H1 (cell line): ENCODE measurements at regions not wholly inside any gene's neighbourhood (a gene's known extent, or its start where the extent isn't known, plus 50 kb on each side); places are given as distances from the start of the nearest gene placed in this dataset.

Source experiments
- CTCF ChIA-PET: fragments of 300-600 bp; sonication (Branson Sonifier 250); formaldehyde crosslinking; loops from one replicate; lab custom pipeline; 2021; ENCODE audit not compliant: partially characterized antibody; lab: Charles Lee
- POLR2A ChIA-PET: fragments of 300-600 bp; sonication (Branson Sonifier 250); formaldehyde crosslinking; loops from one replicate; lab custom pipeline; 2021; ENCODE audit warnings: inconsistent platforms; ENCODE audit not compliant: partially characterized antibody; lab: Charles Lee
- DNase-seq, 2 experiments: peaks; one replicate each; pipeline versions ENCODE4 v3.0.0 to v3.0.0-alpha.2; 2010 to 2022; ENCODE audit warnings: low spot score in 2 of 2, low read depth in 1 of 2, mixed read lengths in 1 of 2
- FAIRE-seq: peaks from 2 replicates; lab custom pipeline; 2011; peaks lifted over from hg19 to GRCh38; lab: Jason Lieb, UNC
- H2AFZ ChIP-seq: 2 replicates; pipeline ENCODE4 v1.8.1; 2012; ENCODE audit warnings: low read length, inconsistent platforms
- H2AK5ac ChIP-seq: 2 replicates; pipeline ENCODE4 v1.6.1; 2013; ENCODE audit warnings: low read depth, low read length
- H2BK120ac ChIP-seq: replicated peaks from 2 replicates; pipeline ENCODE3; 2013; ENCODE audit warnings: low read depth, low read length, inconsistent platforms
- H2BK12ac ChIP-seq: 2 replicates; pipeline ENCODE4 v1.6.1; 2013; ENCODE audit warnings: low read depth, low read length
- H2BK15ac ChIP-seq: 2 replicates; pipeline ENCODE4 v1.6.1; 2013; ENCODE audit warnings: low read length
- H2BK20ac ChIP-seq: 2 replicates; pipeline ENCODE4 v1.6.1; 2013; ENCODE audit warnings: low read length
- H2BK5ac ChIP-seq: 2 replicates; pipeline ENCODE4 v1.6.1; 2013; ENCODE audit warnings: low read depth, low read length
- H3K14ac ChIP-seq: 2 replicates; pipeline ENCODE4 v1.6.1; 2013; ENCODE audit warnings: inconsistent platforms; ENCODE audit not compliant: insufficient read length
- H3K18ac ChIP-seq: 2 replicates; pipeline ENCODE4 v1.6.1; 2013; ENCODE audit warnings: low read length; ENCODE audit errors: extremely low read depth
- H3K23ac ChIP-seq: 2 replicates; pipeline ENCODE4 v1.6.1; 2013; ENCODE audit warnings: inconsistent platforms; ENCODE audit not compliant: insufficient read length
- H3K23me2 ChIP-seq: 2 replicates; pipeline ENCODE4 v1.6.1; 2013; ENCODE audit warnings: low read depth, low read length
- H3K27ac ChIP-seq: 2 replicates; pipeline ENCODE4 v1.6.1; 2011; ENCODE audit warnings: low read depth, low read length, inconsistent platforms
- H3K27me3 ChIP-seq, 4 experiments: replicated peaks in 1 of 4; 1 replicate in 1 of 4; 2 replicates in 3 of 4; pipeline versions ENCODE4 v1.6.1 to v1.8.1; 2011 to 2013; ENCODE audit warnings: low read length in 3 of 4, mild to moderate bottlenecking in 3 of 4, inconsistent platforms in 2 of 4, mixed read lengths in 2 of 4, moderate library complexity in 1 of 4; ENCODE audit not compliant: control insufficient read depth in 3 of 4, insufficient read depth in 3 of 4; ENCODE audit errors: extremely low read depth in 1 of 4
- H3K36me3 ChIP-seq, 4 experiments: 2 replicates each; pipeline versions ENCODE4 v1.6.1 to v1.8.1; 2011 to 2013; ENCODE audit warnings: mild to moderate bottlenecking in 4 of 4, low read length in 3 of 4, moderate library complexity in 2 of 4, control low read depth in 1 of 4, inconsistent platforms in 1 of 4; ENCODE audit not compliant: insufficient read depth in 4 of 4, control insufficient read depth in 2 of 4
- H3K4ac ChIP-seq: replicated peaks from 2 replicates; pipeline ENCODE3; 2013; ENCODE audit warnings: low read length, low read depth, mixed read lengths, inconsistent platforms; ENCODE audit not compliant: insufficient read length
- H3K4me1 ChIP-seq, 4 experiments: replicated peaks in 1 of 4; 1 replicate in 1 of 4; 2 replicates in 3 of 4; pipeline versions ENCODE4 v1.6.1 to v1.8.1; 2011 to 2013; ENCODE audit warnings: low read length in 3 of 4, inconsistent platforms in 2 of 4, mixed read lengths in 1 of 4; ENCODE audit not compliant: insufficient read depth in 4 of 4, control insufficient read depth in 3 of 4
- H3K4me2 ChIP-seq, 2 experiments: 2 replicates each; pipeline versions ENCODE4 v1.6.1 to v1.8.1; 2011 to 2013; ENCODE audit warnings: low read depth in 2 of 2, low read length in 2 of 2, control low read depth in 1 of 2, inconsistent platforms in 1 of 2, mild to moderate bottlenecking in 1 of 2; ENCODE audit not compliant: insufficient read depth in 1 of 2
- H3K4me3 ChIP-seq, 4 experiments: fragments of 200-600, 300-600 bp in 1 of 4; sonication (generic), shearing (Covaris generic), sonication (Bioruptor Twin) in 1 of 4; 2 replicates each; pipeline versions ENCODE4 v1.5.1 to v1.8.1; 2011 to 2016; ENCODE audit warnings: low read length in 4 of 4, low read depth in 3 of 4, control low read depth in 2 of 4, inconsistent platforms in 2 of 4, mild to moderate bottlenecking in 2 of 4, mixed read lengths in 1 of 4, moderate library complexity in 1 of 4; ENCODE audit not compliant: insufficient read depth in 2 of 4; ENCODE audit errors: extremely low read depth in 1 of 4
- H3K56ac ChIP-seq: replicated peaks from 2 replicates; pipeline ENCODE3; 2013; ENCODE audit warnings: low read depth, mild to moderate bottlenecking, mixed read lengths, low read length, inconsistent platforms; ENCODE audit not compliant: insufficient read length
- H3K79me1 ChIP-seq: 2 replicates; pipeline ENCODE4 v1.6.1; 2013; ENCODE audit warnings: low read depth, low read length, control low read depth
- H3K79me2 ChIP-seq, 2 experiments: 2 replicates each; pipeline versions ENCODE4 v1.6.1 to v1.8.1; 2012 to 2013; ENCODE audit warnings: low read length in 2 of 2, mild to moderate bottlenecking in 2 of 2, inconsistent platforms in 1 of 2; ENCODE audit not compliant: insufficient read depth in 2 of 2, control insufficient read depth in 1 of 2
- H3K9ac ChIP-seq, 4 experiments: replicated peaks in 1 of 4; 1 replicate in 1 of 4; 2 replicates in 3 of 4; pipeline versions ENCODE4 v1.6.1 to v1.8.1; 2011 to 2013; ENCODE audit warnings: low read depth in 3 of 4, low read length in 3 of 4, control low read depth in 2 of 4, mild to moderate bottlenecking in 2 of 4, moderate library complexity in 2 of 4, inconsistent platforms in 1 of 4; ENCODE audit errors: extremely low read depth in 1 of 4
- H3K9me3 ChIP-seq, 2 experiments: 2 replicates each; pipeline versions ENCODE4 v1.6.1 to v1.8.1; 2012 to 2013; ENCODE audit warnings: mild to moderate bottlenecking in 2 of 2, moderate library complexity in 2 of 2, control low read depth in 1 of 2, inconsistent platforms in 1 of 2, low read depth in 1 of 2, low read length in 1 of 2, mixed read lengths in 1 of 2; ENCODE audit not compliant: insufficient read depth in 2 of 2
- H4K20me1 ChIP-seq, 2 experiments: replicated peaks in 1 of 2; 2 replicates each; pipeline versions ENCODE3 to v1.8.1; 2011 to 2013; ENCODE audit warnings: inconsistent platforms in 2 of 2, low read length in 2 of 2, mild to moderate bottlenecking in 1 of 2; ENCODE audit not compliant: insufficient read depth in 2 of 2, control insufficient read depth in 1 of 2
- H4K5ac ChIP-seq: 2 replicates; pipeline ENCODE4 v1.6.1; 2013; ENCODE audit warnings: low read length, low read depth, mixed read lengths, inconsistent platforms; ENCODE audit not compliant: insufficient read length
- H4K8ac ChIP-seq: 2 replicates; pipeline ENCODE4 v1.8.0; 2013; ENCODE audit warnings: mild to moderate bottlenecking, moderate library complexity, low read length, inconsistent platforms; ENCODE audit not compliant: insufficient read depth; ENCODE audit errors: extremely low read depth
- H4K91ac ChIP-seq: replicated peaks from 2 replicates; pipeline ENCODE3; 2013; ENCODE audit warnings: low read length, mixed read lengths, inconsistent platforms; ENCODE audit not compliant: insufficient read length
- BRCA1 ChIP-seq: IDR thresholded peaks from 2 replicates; pipeline ENCODE4 v1.6.1; 2012; ENCODE audit warnings: low read depth, low read length, improper control_type of control experiment
- MAFK ChIP-seq: IDR thresholded peaks from 2 replicates; pipeline ENCODE4 v1.6.1; 2012; ENCODE audit warnings: low read depth, mild to moderate bottlenecking, improper control_type of control experiment, low read length
- POU5F1 ChIP-seq: IDR thresholded peaks from 2 replicates; pipeline ENCODE4 v1.6.1; 2011; ENCODE audit warnings: low read depth, mild to moderate bottlenecking, low read length, moderate library complexity
- WGBS, 2 experiments: shearing (Covaris generic) in 1 of 2; methylation state at CpG; one replicate each; pipeline versions ENCODE4 v1.1.6 to v1.1.7; 2013 to 2015; ENCODE audit warnings: low lambda C conversion rate in 2 of 2, mixed read lengths in 2 of 2, inconsistent platforms in 1 of 2, low coverage in 1 of 2, missing lambda C conversion rate in 1 of 2; ENCODE audit not compliant: insufficient replicate concordance in 2 of 2, insufficient coverage in 1 of 2, insufficient read length in 1 of 2; ENCODE audit errors: extremely low coverage in 1 of 2, missing lambda C conversion rate in 1 of 2; 5-methylcytosine and 5-hydroxymethylcytosine counted together

DNA sequence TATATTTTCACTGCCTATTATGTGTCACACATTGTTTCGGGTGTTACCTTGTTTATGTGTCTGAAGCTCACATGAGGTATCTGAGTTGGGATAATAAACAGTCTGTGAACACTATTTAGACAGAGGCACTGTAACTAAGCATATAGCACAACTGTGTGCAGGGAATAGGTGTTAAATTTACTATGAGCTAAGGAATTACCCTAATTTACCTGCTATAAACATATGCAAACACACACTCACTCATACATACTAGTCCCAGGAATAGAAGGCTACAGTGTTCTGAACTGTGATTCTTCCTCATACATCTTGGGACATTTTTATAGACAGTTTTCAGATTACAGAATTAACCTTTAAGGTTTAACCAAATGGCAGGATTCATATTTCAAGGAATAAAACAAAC lies 127.6 kb upstream of the SPANXN4 start:
- Histone ChIP-seq H3K14ac (no peak overlapping the region), H2BK20ac (no peak overlapping the region), H3K4ac (no peak overlapping the region), H3K4me2 (no peak overlapping the region), H4K91ac (no peak overlapping the region), H2BK5ac (no peak overlapping the region), H3K27me3 (no peaks in the 10 kb centered on the region), H3K36me3 (no peaks in the 10 kb centered on the region), H2AK5ac (no peak overlapping the region), H3K4me1 (no peaks in the 10 kb centered on the region), H2BK15ac (no peak overlapping the region), H3K79me2 (no peaks in the 10 kb centered on the region), H3K9me3 (no peaks in the 10 kb centered on the region), H3K79me1 (no peaks in the 10 kb centered on the region), H3K23me2 (no peaks in the 10 kb centered on the region), H3K9ac (no peak overlapping the region), H3K56ac (no peak overlapping the region), H2AFZ (no peak overlapping the region), H3K27ac (no peak overlapping the region), H3K18ac (no peak overlapping the region), H3K4me3 (no peak overlapping the region), H4K20me1 (no peaks in the 10 kb centered on the region), H2BK12ac (no peak overlapping the region), H4K5ac (no peak overlapping the region), H3K23ac (no peak overlapping the region), H4K8ac (no peak overlapping the region), H2BK120ac (no peak overlapping the region)
- ChIA-PET CTCF (no interaction called here), POLR2A (no interaction called here)
- no peak for FAIRE-seq
- DNase-seq = no peak
- 100% methylated on average over 1 of the region's 1 CpG; no CpG with 5 or more reads in 1 of the 2 experiments for WGBS, 2 experiments
- TF ChIP-seq BRCA1 (no peak), MAFK (no peak), POU5F1 (no peak)
